ENCODE measurements at regions not wholly inside any gene's neighbourhood (a gene's known extent, or its start where the extent isn't known, plus 50 kb on each side); places are given as distances from the start of the nearest gene placed in this dataset.

GRCh38 chr14:37731094-37731493 is 135.7 kb downstream of the TTC6 start:
- Histone ChIP-seq H3K4me3 (replicated peaks in 1 of 3; ENCODE audit: insufficient read depth in 1 of 3, low read depth in 1 of 3, low read length in 3 of 3) (no peak overlapping the region), H3K79me2 (ENCODE audit: control insufficient read depth, insufficient read depth, low read length) (no peaks in the 10 kb centered on the region), H3K36me3 (ENCODE audit: control insufficient read depth in 2 of 2, extremely low read depth in 1 of 2, insufficient read depth in 2 of 2, low read length in 2 of 2) (no peaks in the 10 kb centered on the region), H3K9me3 (replicated peaks; ENCODE audit: control insufficient read depth, insufficient read depth, low read length) (no peaks in the 10 kb centered on the region), H3K27ac (ENCODE audit: insufficient read depth, low read depth, low read length) (no peak overlapping the region), H3K4me2 (ENCODE audit: insufficient read depth, low read length) (no peak overlapping the region), H3K27me3 (ENCODE audit: control insufficient read depth in 2 of 2, insufficient read depth in 2 of 2, low read length in 2 of 2) (no peaks in the 10 kb centered on the region), H3K4me1 (ENCODE audit: control insufficient read depth, extremely low read depth, insufficient read depth, low read length) (no peaks in the 10 kb centered on the region), H3K9ac (replicated peaks; ENCODE audit: extremely low read depth, insufficient read depth, low read length) (no peak overlapping the region), H4K20me1 (replicated peaks; ENCODE audit: control insufficient read depth, extremely low read depth, insufficient read depth, low read length) (no peaks in the 10 kb centered on the region), H3K9me1 (replicated peaks; ENCODE audit: control insufficient read depth, extremely low read depth, insufficient read depth, low read length) (no peaks in the 10 kb centered on the region), H2AFZ (ENCODE audit: low read depth, low read length) (no peak overlapping the region)
- POLR2A ChIA-PET: no interaction called here
- BruUV-seq (replicated peaks): no TSS peak
- intact Hi-C loops (cut with micrococcal nuclease): no loop called here
- DNase-seq (ENCODE audit: low read depth, low spot score) (no peak), FAIRE-seq (no peak)
- TF ChIP-seq, protein P1, sequence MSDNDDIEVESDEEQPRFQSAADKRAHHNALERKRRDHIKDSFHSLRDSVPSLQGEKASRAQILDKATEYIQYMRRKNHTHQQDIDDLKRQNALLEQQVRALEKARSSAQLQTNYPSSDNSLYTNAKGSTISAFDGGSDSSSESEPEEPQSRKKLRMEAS (IDR thresholded peaks at IDR 0.05; ENCODE audit: insufficient read depth, insufficient read length): no peak
- TF ChIP-seq FOS (IDR thresholded peaks at IDR 0.05; ENCODE audit: borderline replicate concordance, insufficient read depth, low read length) (no peak), GATA2 (IDR thresholded peaks at IDR 0.05; ENCODE audit: insufficient read depth, insufficient read length, low read depth, low read length) (no peak), MYC (IDR thresholded peaks at IDR 0.05; ENCODE audit: low read depth, low read length) (no peak)
- dilution Hi-C loops (cut with MboI; ENCODE audit: extremely low pct_ligation_motif_present, low sequenced_read_pairs): no loop called here
- CTCF ChIA-PET: interaction anchor here (1.4 kb wide), 1 partner anchor 14 kb away, joined by 4 read pairs; no protein-coding TSS in a partner anchor

GRCh38 chr14:37745657-37746056 is 150.2 kb downstream of the TTC6 start:
- no peaks in the 10 kb centered on the region for H4K20me1 ChIP-seq (replicated peaks; ENCODE audit: control insufficient read depth, extremely low read depth, insufficient read depth, low read length)

More at GRCh38 chr14:37745657-37746056, 150.2 kb downstream of the TTC6 start:
- DNase-seq (ENCODE audit: low read depth, low spot score) (no peak), FAIRE-seq (no peak)
- no peak overlapping the region for H2AFZ ChIP-seq (ENCODE audit: low read depth, low read length)
- no peaks in the 10 kb centered on the region for H3K36me3 ChIP-seq (ENCODE audit: control insufficient read depth in 2 of 2, extremely low read depth in 1 of 2, insufficient read depth in 2 of 2, low read length in 2 of 2)
- TF ChIP-seq, protein P1 (IDR thresholded peaks at IDR 0.05; ENCODE audit: insufficient read depth, insufficient read length): no peak
- TF ChIP-seq MYC (IDR thresholded peaks at IDR 0.05; ENCODE audit: low read depth, low read length): no peak
- H3K27ac ChIP-seq (ENCODE audit: insufficient read depth, low read depth, low read length): no peak overlapping the region
- intact Hi-C loops (cut with micrococcal nuclease): no loop called here
- no peaks in the 10 kb centered on the region for H3K9me3 ChIP-seq (replicated peaks; ENCODE audit: control insufficient read depth, insufficient read depth, low read length)
- no peaks in the 10 kb centered on the region for H3K4me1 ChIP-seq (ENCODE audit: control insufficient read depth, extremely low read depth, insufficient read depth, low read length)
- H3K79me2 ChIP-seq (ENCODE audit: control insufficient read depth, insufficient read depth, low read length): no peaks in the 10 kb centered on the region
- BruUV-seq (replicated peaks): no TSS peak
- no peaks in the 10 kb centered on the region for H3K27me3 ChIP-seq (ENCODE audit: control insufficient read depth in 2 of 2, insufficient read depth in 2 of 2, low read length in 2 of 2)
- ChIA-PET POLR2A (no interaction called here), CTCF (no interaction called here)
- H3K4me3 ChIP-seq (replicated peaks in 1 of 3; ENCODE audit: insufficient read depth in 1 of 3, low read depth in 1 of 3, low read length in 3 of 3): no peak overlapping the region
- H3K9me1 ChIP-seq (replicated peaks; ENCODE audit: control insufficient read depth, extremely low read depth, insufficient read depth, low read length): no peaks in the 10 kb centered on the region
- H3K4me2 ChIP-seq (ENCODE audit: insufficient read depth, low read length): no peak overlapping the region
- no peak overlapping the region for H3K9ac ChIP-seq (replicated peaks; ENCODE audit: extremely low read depth, insufficient read depth, low read length)
- dilution Hi-C loops (cut with MboI; ENCODE audit: extremely low pct_ligation_motif_present, low sequenced_read_pairs): no loop called here
